HG03354 (cell line): ENCODE measurements at regions not wholly inside any gene's neighbourhood (a gene's known extent, or its start where the extent isn't known, plus 50 kb on each side); places are given as distances from the start of the nearest gene placed in this dataset.

Experiments
- ATAC-seq: cut with Tn5 transposase; IDR thresholded peaks from one replicate; pipeline ENCODE4 v1.9.1; 2021; ENCODE audit warnings: mild to moderate bottlenecking; ENCODE audit not compliant: unreplicated experiment, poor library complexity, severe bottlenecking

DNA sequence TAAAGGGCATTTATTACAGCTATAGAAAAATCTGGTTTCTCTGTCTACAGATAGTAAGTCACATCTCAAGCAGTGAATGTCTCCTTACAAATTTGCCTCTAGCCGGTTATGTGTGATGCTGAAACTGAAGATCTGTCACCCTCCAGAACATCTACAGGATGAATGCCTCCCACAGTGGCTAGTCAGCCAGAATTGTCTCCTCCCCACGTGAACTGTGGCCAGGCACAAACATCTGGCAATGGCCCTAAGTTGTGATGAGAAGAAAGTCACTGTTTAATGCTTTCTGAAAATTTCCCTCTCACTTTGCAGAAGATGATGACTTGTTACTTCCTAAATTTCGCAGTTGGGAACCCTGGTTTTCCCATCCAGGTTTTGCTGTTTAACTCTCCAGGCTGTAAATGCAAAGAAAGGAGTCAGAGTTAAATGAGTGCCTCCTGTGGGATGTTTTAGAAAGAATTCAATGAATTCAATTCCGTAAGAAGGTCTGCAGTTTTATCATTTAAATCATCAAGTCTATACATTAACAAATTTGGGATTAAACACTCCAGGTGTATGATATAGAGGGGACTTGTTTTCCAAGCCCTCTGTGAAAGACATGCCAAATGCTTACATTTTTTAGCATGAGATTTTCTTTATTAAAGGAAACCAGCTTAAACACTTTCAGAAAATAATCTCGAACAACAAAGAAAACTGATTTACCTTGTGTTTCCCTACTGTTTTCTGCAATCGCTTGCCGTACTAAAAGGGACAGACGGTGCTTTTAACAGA is 55.4 kb upstream of the TLR3 start:
- ATAC-seq = no peak

DNA sequence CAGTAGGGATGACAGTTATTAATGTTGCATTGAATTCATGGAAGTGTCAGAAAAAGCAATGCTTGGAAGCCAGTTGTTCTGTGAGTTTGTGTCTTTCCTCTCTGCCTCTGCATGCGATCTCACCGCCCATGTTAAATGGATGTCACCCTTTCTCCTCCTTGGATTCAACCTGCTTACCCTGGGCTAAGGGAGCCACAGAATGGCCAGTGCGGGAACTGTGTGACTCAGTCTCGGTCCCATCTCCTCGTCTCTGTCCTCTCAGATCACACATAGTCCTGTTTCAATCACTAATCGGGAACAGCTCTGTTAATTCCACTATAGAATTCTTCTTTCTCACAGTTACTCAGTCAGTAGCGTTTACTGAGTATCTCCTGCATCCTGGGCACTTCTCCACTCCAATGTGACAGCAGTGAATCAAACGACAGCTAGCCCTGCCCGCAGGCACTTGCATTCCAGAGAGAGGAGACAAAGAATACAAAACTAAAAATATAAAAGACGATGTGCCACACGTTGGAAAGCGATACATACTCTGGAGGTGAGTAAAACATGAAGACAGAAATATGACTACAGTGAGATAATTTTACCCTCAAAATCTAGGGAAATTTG is 53.6 kb upstream of the TLR3 start:
- ATAC-seq = no peak

DNA sequence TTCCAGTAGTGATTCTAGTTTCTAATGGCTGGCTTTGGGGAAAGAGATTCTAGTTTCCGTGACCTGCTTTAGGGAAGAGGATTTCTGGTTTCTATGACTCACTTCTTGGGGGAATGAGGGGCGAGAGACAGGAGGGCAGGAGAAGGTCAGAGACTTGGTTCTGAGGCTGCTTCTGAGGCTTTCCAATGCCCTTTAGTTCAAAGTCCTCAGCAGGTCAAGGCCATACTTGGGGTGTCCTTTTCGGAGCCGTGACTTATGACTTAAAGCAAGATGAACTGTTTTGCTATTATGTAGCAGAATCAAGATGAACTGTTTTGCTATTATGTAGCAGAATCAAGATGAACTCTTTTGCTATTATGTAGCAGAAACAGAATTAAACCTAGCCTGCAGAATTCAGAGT is 52.2 kb upstream of the TLR3 start:
- ATAC-seq = no peak

DNA sequence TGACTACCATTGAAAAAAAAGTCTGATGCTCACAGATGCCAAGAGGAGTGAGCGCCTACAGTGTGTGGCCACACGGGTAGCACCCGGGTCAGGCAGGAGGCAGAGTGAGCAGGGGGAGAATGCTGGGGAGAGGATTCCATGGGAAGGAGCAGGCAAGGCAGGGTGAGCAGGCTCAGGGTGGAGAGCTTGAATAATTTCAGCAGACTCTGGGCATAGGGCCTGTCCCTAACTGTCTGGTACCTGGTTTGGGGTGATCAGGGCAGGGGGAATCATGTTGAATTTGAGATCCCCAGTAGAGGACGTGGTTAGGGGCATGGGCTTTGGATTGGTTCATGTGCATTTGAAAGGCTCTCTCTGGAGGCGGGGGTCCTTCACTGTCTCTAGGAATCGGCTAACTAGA is 51.2 kb upstream of the TLR3 start:
- no peak for ATAC-seq

DNA sequence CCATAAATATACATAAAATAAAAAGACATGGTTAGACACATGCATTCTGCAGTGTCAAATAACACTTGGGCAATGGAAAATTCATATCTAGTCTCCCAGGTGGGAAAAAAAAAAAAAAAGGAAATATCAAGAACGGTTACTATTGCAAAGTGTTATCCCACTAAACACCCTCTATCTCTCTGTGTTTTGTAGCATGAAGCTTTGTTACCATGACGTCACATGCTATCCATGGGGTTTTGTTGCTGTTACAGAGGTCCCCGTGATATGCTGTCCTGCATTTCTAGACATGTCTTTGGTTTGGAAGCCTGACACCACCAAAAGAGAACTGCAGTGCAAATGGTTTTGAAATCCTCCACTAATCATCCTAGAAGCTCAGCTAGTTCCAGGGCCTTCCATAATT is 50.7 kb upstream of the TLR3 start:
- no peak for ATAC-seq

DNA sequence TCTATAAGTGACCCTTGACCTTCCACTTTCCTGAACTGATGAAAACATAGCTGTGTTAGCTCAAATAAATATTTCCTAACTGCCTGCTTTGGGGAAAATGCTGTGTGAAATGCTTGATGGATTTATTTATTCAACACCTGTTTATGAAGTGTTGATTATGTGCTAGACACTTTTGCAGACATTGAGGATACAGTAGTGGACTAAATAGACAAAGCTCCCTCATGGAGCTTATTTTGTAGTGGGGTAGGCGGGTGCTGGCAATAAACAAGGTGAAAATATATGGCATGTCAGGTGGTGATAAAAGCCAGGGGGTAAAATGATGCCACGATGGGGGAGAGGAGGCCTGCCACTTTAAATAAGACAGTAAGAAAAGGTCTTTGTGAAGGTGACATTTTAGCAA is 50.2 kb upstream of the TLR3 start:
- ATAC-seq = no peak
